HCT116 (cell line): ENCODE measurements at regions not wholly inside any gene's neighbourhood (a gene's known extent, or its start where the extent isn't known, plus 50 kb on each side); places are given as distances from the start of the nearest gene placed in this dataset.

ENCODE experiments used
- ATAC-seq: fragments of 200-7000 bp; cut with Tn5 transposase; 2 replicates; pipeline ENCODE4 v1.9.1; 2020; ENCODE audit warnings: mild to moderate bottlenecking, moderate library complexity
- BruUV-seq: library from RNA; stranded (reverse); fragments of 400-500 nt; replicated peaks from 2 replicates; lab custom pipeline; 2021; lab: Mats Ljungman, UMichigan
- CTCF ChIA-PET: fragments of 300-600 bp; sonication (Branson Sonifier 250); formaldehyde crosslinking; loops from one replicate; lab custom pipeline; 2021; ENCODE audit warnings: antibody characterized with exemption; lab: Charles Lee
- POLR2A ChIA-PET: fragments of 300-600, 350-600 bp; sonication (Branson Sonifier 250); formaldehyde crosslinking; loops from one replicate; lab custom pipeline; 2021; ENCODE audit warnings: antibody characterized with exemption; lab: Charles Lee
- RAD21 ChIA-PET, 2 experiments: fragments of 300-600 bp; sonication (Branson Sonifier 250); formaldehyde crosslinking; loops; one replicate each; lab custom pipeline; 2023; ENCODE audit warnings: low total read pairs in 2 of 2; ENCODE audit not compliant: uncharacterized antibody in 2 of 2, unreplicated experiment in 2 of 2, low non-redundant PET in 1 of 2; lab: Charles Lee
- DNase-seq: peaks from one replicate; pipeline ENCODE4 v3.0.0-alpha.2; 2010; ENCODE audit warnings: low read depth, low spot score
- H2AFZ ChIP-seq: fragments of 200-600 bp; shearing (Covaris generic), sonication (generic); 2 replicates; pipeline ENCODE4 v1.6.1; 2017; ENCODE audit warnings: low read depth, mixed run types, mixed read lengths, antibody characterized with exemption, low read length; ENCODE audit not compliant: poor library complexity, severe bottlenecking
- H3K27ac ChIP-seq: 2 replicates; pipeline ENCODE4 v1.5.1; 2012; ENCODE audit warnings: low read depth, low read length
- H3K27me3 ChIP-seq: fragments of 200-600 bp; sonication (generic); 2 replicates; pipeline ENCODE4 v1.6.1; 2016; ENCODE audit warnings: mixed run types, low read length, mixed read lengths; ENCODE audit not compliant: insufficient read depth
- H3K36me3 ChIP-seq, 2 experiments: fragments of 200-500 bp in 1 of 2; fragments of 200-600 bp in 1 of 2; sonication (Bioruptor generic) in 1 of 2; sonication (generic) in 1 of 2; 2 replicates each; pipeline versions ENCODE4 v1.5.1 to v1.6.1; 2014 to 2016; ENCODE audit warnings: low read length in 2 of 2, inconsistent platforms in 1 of 2, mixed read lengths in 1 of 2, mixed run types in 1 of 2; ENCODE audit not compliant: insufficient read depth in 2 of 2, control insufficient read depth in 1 of 2
- H3K4me1 ChIP-seq, 2 experiments: fragments of 200-600 bp in 1 of 2; sonication (generic) in 1 of 2; 2 replicates each; pipeline versions ENCODE4 v1.5.1 to v1.6.1; 2012 to 2017; ENCODE audit warnings: low read length in 2 of 2, inconsistent platforms in 1 of 2, mild to moderate bottlenecking in 1 of 2, mixed read lengths in 1 of 2, mixed run types in 1 of 2, moderate library complexity in 1 of 2; ENCODE audit not compliant: insufficient read depth in 2 of 2, control insufficient read depth in 1 of 2
- H3K4me2 ChIP-seq: fragments of 200-600 bp; sonication (generic); 2 replicates; pipeline ENCODE4 v1.6.1; 2017; ENCODE audit warnings: mixed run types, low read length, mixed read lengths
- H3K4me3 ChIP-seq, 2 experiments: fragments of 200-600 bp in 1 of 2; sonication (generic) in 1 of 2; replicated peaks in 1 of 2; 2 replicates each; pipeline ENCODE4 v1.5.1; 2011 to 2016; ENCODE audit warnings: low read length in 2 of 2, control low read depth in 1 of 2, low read depth in 1 of 2, mild to moderate bottlenecking in 1 of 2, mixed read lengths in 1 of 2, mixed run types in 1 of 2
- H3K79me2 ChIP-seq: fragments of 200-600 bp; sonication (generic); 2 replicates; pipeline ENCODE4 v1.6.1; 2017; ENCODE audit warnings: mild to moderate bottlenecking, mixed run types, low read length, moderate library complexity, mixed read lengths; ENCODE audit not compliant: insufficient read depth
- H3K9ac ChIP-seq: fragments of 200-600 bp; sonication (generic); 2 replicates; pipeline ENCODE4 v1.6.1; 2016; ENCODE audit warnings: low read length, mixed read lengths
- H3K9me2 ChIP-seq: fragments of 200-600 bp; sonication (generic), shearing (Covaris generic); 2 replicates; pipeline ENCODE4 v1.6.1; 2017; ENCODE audit warnings: mixed run types, mild to moderate bottlenecking, moderate library complexity; ENCODE audit not compliant: insufficient read depth
- H3K9me3 ChIP-seq, 2 experiments: fragments of 200-500 bp in 1 of 2; fragments of 200-600 bp in 1 of 2; sonication (Bioruptor generic) in 1 of 2; sonication (generic) in 1 of 2; 2 replicates each; pipeline ENCODE4 v1.6.1; 2014 to 2017; ENCODE audit warnings: low read length in 2 of 2, mixed read lengths in 2 of 2, inconsistent platforms in 1 of 2, low read depth in 1 of 2, mild to moderate bottlenecking in 1 of 2, mixed run types in 1 of 2, moderate library complexity in 1 of 2; ENCODE audit not compliant: control insufficient read depth in 1 of 2, insufficient read depth in 1 of 2
- H4K20me1 ChIP-seq: fragments of 200-600 bp; sonication (generic), shearing (Covaris generic); 2 replicates; pipeline ENCODE4 v1.6.1; 2017; ENCODE audit warnings: mixed run types, mild to moderate bottlenecking, moderate library complexity; ENCODE audit not compliant: insufficient read depth
- ATF3 ChIP-seq: IDR thresholded peaks from 2 replicates; pipeline ENCODE4 v1.6.1; 2012
- CBX3 ChIP-seq: IDR thresholded peaks from 2 replicates; pipeline ENCODE4 v1.6.1; 2012; ENCODE audit warnings: low read depth
- CTCF ChIP-seq, 3 experiments: fragments of 200-600 bp in 1 of 3; sonication (generic) in 1 of 3; IDR thresholded peaks in 2 of 3; conservative IDR thresholded peaks in 1 of 3; 2 replicates each; pipeline ENCODE4 v1.5.1; 2012 to 2017; ENCODE audit warnings: low read depth in 2 of 3, low read length in 2 of 3, antibody characterized with exemption in 1 of 3, borderline replicate concordance in 1 of 3, control low read depth in 1 of 3, mild to moderate bottlenecking in 1 of 3, mixed read lengths in 1 of 3, mixed run types in 1 of 3, moderate library complexity in 1 of 3; ENCODE audit not compliant: insufficient read depth in 1 of 3
- ELF1 ChIP-seq: IDR thresholded peaks from 2 replicates; pipeline ENCODE4 v1.6.1; 2012; ENCODE audit warnings: low read depth, borderline replicate concordance
- EZH2phosphoT487 ChIP-seq: fragments of 200-600 bp; IDR thresholded peaks from 2 replicates; pipeline ENCODE4 v1.6.1; 2018; ENCODE audit warnings: antibody characterized with exemption, borderline replicate concordance
- FOSL1 ChIP-seq: IDR thresholded peaks from 2 replicates; pipeline ENCODE4 v1.6.1; 2012; ENCODE audit warnings: low read depth
- JUND ChIP-seq: IDR thresholded peaks from 2 replicates; pipeline ENCODE4 v1.6.1; 2012
- POLR2A ChIP-seq: IDR thresholded peaks from 2 replicates; pipeline ENCODE4 v1.7.0; 2011; ENCODE audit warnings: borderline replicate concordance; ENCODE audit not compliant: insufficient read depth, insufficient read length; ENCODE audit errors: extremely low read depth
- REST ChIP-seq: IDR thresholded peaks from 2 replicates; pipeline ENCODE4 v1.6.1; 2012; ENCODE audit warnings: low read depth
- SIN3A ChIP-seq: IDR thresholded peaks from 2 replicates; pipeline ENCODE4 v1.6.1; 2012; ENCODE audit warnings: low read depth
- SRF ChIP-seq: IDR thresholded peaks from 2 replicates; pipeline ENCODE4 v1.6.1; 2012; ENCODE audit warnings: low read depth
- TCF7L2 ChIP-seq: IDR thresholded peaks from 2 replicates; pipeline ENCODE4 v1.7.0; 2011; ENCODE audit warnings: borderline replicate concordance, inconsistent platforms; ENCODE audit not compliant: insufficient read depth, insufficient read length; ENCODE audit errors: extremely low read depth
- ZBTB33 ChIP-seq: IDR thresholded peaks from 2 replicates; pipeline ENCODE4 v1.6.1; 2011; ENCODE audit warnings: mild to moderate bottlenecking, low read length, moderate library complexity; ENCODE audit not compliant: insufficient replicate concordance; ENCODE audit errors: extremely low read depth
- ZNF274 ChIP-seq: fragments of 200-500 bp; sonication (Bioruptor generic); IDR thresholded peaks from 2 replicates; pipeline ENCODE4 v1.6.1; 2014; ENCODE audit warnings: mild to moderate bottlenecking, low read depth, low read length, inconsistent platforms
- intact Hi-C: fragments of 100-400 bp; cut with micrococcal nuclease; formaldehyde crosslinking; loops from 2 replicates; pipeline ENCODE4 v1.10.0; 2022

- no peak overlapping the region for H3K9ac ChIP-seq
- CTCF ChIA-PET, result interaction anchor here (0.6 kb wide), 1 partner anchor 710 kb away, joined by 3 read pairs; no protein-coding TSS in a partner anchor
- no peaks in the 10 kb centered on the region for H3K9me2 ChIP-seq
- no peaks in the 10 kb centered on the region for H3K27me3 ChIP-seq
- TF ChIP-seq CTCF (IDR thresholded peaks at IDR 0.05 in 2 of 3, conservative IDR thresholded peaks at IDR 0.05 in 1 of 3; ENCODE audit: borderline replicate concordance in 1 of 3, insufficient read depth in 1 of 3, low read depth in 2 of 3, low read length in 2 of 3) (no peak), ZNF274 (no peak), POLR2A (no peak), SRF (no peak), ELF1 (no peak), CBX3 (no peak), REST (no peak), TCF7L2 (no peak), FOSL1 (no peak), SIN3A (no peak), JUND (no peak), ATF3 (no peak), EZH2phosphoT487 (no peak), ZBTB33 (no peak)
- no peak overlapping the region for H2AFZ ChIP-seq
- no peaks in the 10 kb centered on the region for H3K4me1 ChIP-seq
- H4K20me1 ChIP-seq, result no peaks in the 10 kb centered on the region
- H3K79me2 ChIP-seq, result no peaks in the 10 kb centered on the region
- H3K36me3 ChIP-seq, result no peaks in the 10 kb centered on the region
- no peak overlapping the region for H3K27ac ChIP-seq
- RAD21 ChIA-PET, result no interaction called here
- intact Hi-C loops, result loop anchor here (10.0 kb wide), 1 partner anchor 388 kb away; no protein-coding TSS in a partner anchor
- ATAC-seq (no peak), DNase-seq (no peak)
- no peak overlapping the region for H3K4me3 ChIP-seq
- no TSS peak for BruUV-seq
- POLR2A ChIA-PET, result no interaction called here
- no peak overlapping the region for H3K4me2 ChIP-seq
- H3K9me3 ChIP-seq, result no peaks in the 10 kb centered on the region
Measured at GRCh38 chr14:94716976-94717375, 52.9 kb downstream of the GSC start.
